Hepatocyte (in vitro differentiated cells): ENCODE measurements at regions not wholly inside any gene's neighbourhood (a gene's known extent, or its start where the extent isn't known, plus 50 kb on each side); places are given as distances from the start of the nearest gene placed in this dataset.

ENCODE experiments used
- DNase-seq: peaks from one replicate; pipeline ENCODE4 v3.0.0-alpha.2; 2016; ENCODE audit warnings: low spot score
- H2AFZ ChIP-seq: fragments of 200-600 bp; sonication (generic); 2 replicates; pipeline ENCODE4 v1.6.0; 2016; ENCODE audit warnings: antibody characterized with exemption, mild to moderate bottlenecking
- H3K27ac ChIP-seq: fragments of 200-600 bp; sonication (generic); 2 replicates; pipeline ENCODE4 v1.5.1; 2016; ENCODE audit warnings: mild to moderate bottlenecking
- H3K27me3 ChIP-seq: fragments of 200-600 bp; sonication (generic); 2 replicates; pipeline ENCODE4 v1.6.1; 2016
- H3K36me3 ChIP-seq: fragments of 200-600 bp; sonication (generic); replicated peaks from 2 replicates; pipeline ENCODE4 v1.5.1; 2016; ENCODE audit warnings: low read depth; ENCODE audit not compliant: insufficient read depth
- H3K4me1 ChIP-seq: fragments of 200-600 bp; sonication (generic); 2 replicates; pipeline ENCODE4 v1.5.1; 2016; ENCODE audit warnings: mild to moderate bottlenecking, moderate library complexity; ENCODE audit not compliant: insufficient read depth
- H3K4me2 ChIP-seq: fragments of 200-600 bp; sonication (generic); 2 replicates; pipeline ENCODE4 v1.6.0; 2016
- H3K4me3 ChIP-seq: fragments of 200-600 bp; sonication (generic); 2 replicates; pipeline ENCODE4 v1.5.1; 2016; ENCODE audit warnings: mild to moderate bottlenecking
- H3K79me2 ChIP-seq: fragments of 200-600 bp; sonication (generic); 2 replicates; pipeline ENCODE4 v1.6.0; 2017; ENCODE audit warnings: mild to moderate bottlenecking
- H3K9me2 ChIP-seq: fragments of 200-600 bp; sonication (generic); replicated peaks from 2 replicates; pipeline ENCODE4 v1.6.0; 2017; ENCODE audit warnings: mild to moderate bottlenecking; ENCODE audit not compliant: insufficient read depth
- H3K9me3 ChIP-seq: fragments of 200-600 bp; sonication (generic); 2 replicates; pipeline ENCODE4 v1.5.1; 2016; ENCODE audit warnings: low read depth, mild to moderate bottlenecking
- H4K20me1 ChIP-seq: fragments of 200-600 bp; sonication (generic); 2 replicates; pipeline ENCODE4 v1.6.0; 2016; ENCODE audit warnings: mild to moderate bottlenecking; ENCODE audit not compliant: insufficient read depth, poor library complexity, severe bottlenecking
- CTCF ChIP-seq: fragments of 200-600 bp; sonication (generic); IDR thresholded peaks from 2 replicates; pipeline ENCODE4 v1.5.1; 2016; ENCODE audit warnings: antibody characterized with exemption, mild to moderate bottlenecking; ENCODE audit not compliant: poor library complexity
- EZH2 ChIP-seq: fragments of 200-600 bp; sonication (generic); IDR thresholded peaks from 2 replicates; pipeline ENCODE4 v1.6.1; 2016; ENCODE audit warnings: antibody characterized with exemption, mild to moderate bottlenecking, borderline replicate concordance
- EZH2phosphoT487 ChIP-seq: fragments of 200-600 bp; sonication (generic); IDR thresholded peaks from one replicate; pipeline ENCODE4 v1.6.1; 2018; ENCODE audit warnings: antibody characterized with exemption, mild to moderate bottlenecking, low read depth, moderate library complexity; ENCODE audit not compliant: unreplicated experiment, severe bottlenecking
- WGBS: methylation state at CpG from one replicate; pipeline ENCODE4 v1.1.6; 2016; ENCODE audit warnings: low lambda C conversion rate; ENCODE audit errors: missing lambda C conversion rate; 5-methylcytosine and 5-hydroxymethylcytosine counted together

GRCh38 chr4:140260227-140260626 lies 106.2 kb upstream of the MAML3 start:
- WGBS: 71% methylated on average over 5 of the region's 5 CpGs
- H4K20me1 ChIP-seq: no peaks in the 10 kb centered on the region
- no peak overlapping the region for H3K27ac ChIP-seq
- H3K4me2 ChIP-seq: no peak overlapping the region
- TF ChIP-seq EZH2phosphoT487: no peak
- no peak for TF ChIP-seq EZH2
- TF ChIP-seq CTCF: no peak
- DNase-seq: peak; percentile 33
- H3K27me3 ChIP-seq: no peaks in the 10 kb centered on the region
- no peaks in the 10 kb centered on the region for H3K9me3 ChIP-seq
- peaks cover 15% of the 10 kb centered on the region for H3K4me1 ChIP-seq
- no peak overlapping the region for H3K4me3 ChIP-seq
- H3K36me3 ChIP-seq: no peaks in the 10 kb centered on the region
- H2AFZ ChIP-seq: no peak overlapping the region
- H3K79me2 ChIP-seq: no peaks in the 10 kb centered on the region
- no peaks in the 10 kb centered on the region for H3K9me2 ChIP-seq

GRCh38 chr4:140258476-140258875 lies 104.5 kb upstream of the MAML3 start:
- no peak for DNase-seq
- 94% methylated on average over 3 of the region's 3 CpGs for WGBS
- Histone ChIP-seq H3K36me3 (no peaks in the 10 kb centered on the region), H3K4me1 (peaks cover 29% of the 10 kb centered on the region), H2AFZ (no peak overlapping the region), H3K79me2 (no peaks in the 10 kb centered on the region), H3K4me2 (no peak overlapping the region), H3K9me3 (no peaks in the 10 kb centered on the region), H3K9me2 (no peaks in the 10 kb centered on the region), H3K27ac (no peak overlapping the region), H3K4me3 (no peak overlapping the region), H3K27me3 (no peaks in the 10 kb centered on the region), H4K20me1 (no peaks in the 10 kb centered on the region)
- TF ChIP-seq EZH2phosphoT487: no peak
- no peak for TF ChIP-seq EZH2
- TF ChIP-seq CTCF: no peak

- no peaks in the 10 kb centered on the region for H4K20me1 ChIP-seq
- DNase-seq: peak; percentile 22
- no peaks in the 10 kb centered on the region for H3K9me3 ChIP-seq
- H3K27me3 ChIP-seq: no peaks in the 10 kb centered on the region
- H3K4me1 ChIP-seq: peaks cover 33% of the 10 kb centered on the region
- 70% methylated on average over 10 of the region's 10 CpGs for WGBS
- no peak for TF ChIP-seq EZH2phosphoT487
- TF ChIP-seq EZH2: no peak
- TF ChIP-seq CTCF: no peak
- H3K36me3 ChIP-seq: no peaks in the 10 kb centered on the region
- H3K27ac ChIP-seq: peak overlapping the region; percentile 85
- H2AFZ ChIP-seq: peak overlapping the region; percentile 13
- H3K4me2 ChIP-seq: peak overlapping the region; percentile 58
- no peaks in the 10 kb centered on the region for H3K9me2 ChIP-seq
- no peak overlapping the region for H3K4me3 ChIP-seq
- no peaks in the 10 kb centered on the region for H3K79me2 ChIP-seq
Observed at GRCh38 chr4:140257461-140258305, 103.7 kb upstream of the MAML3 start.
